ENCODE measurements at regions not wholly inside any gene's neighbourhood (a gene's known extent, or its start where the extent isn't known, plus 50 kb on each side); places are given as distances from the start of the nearest gene placed in this dataset.

DNA sequence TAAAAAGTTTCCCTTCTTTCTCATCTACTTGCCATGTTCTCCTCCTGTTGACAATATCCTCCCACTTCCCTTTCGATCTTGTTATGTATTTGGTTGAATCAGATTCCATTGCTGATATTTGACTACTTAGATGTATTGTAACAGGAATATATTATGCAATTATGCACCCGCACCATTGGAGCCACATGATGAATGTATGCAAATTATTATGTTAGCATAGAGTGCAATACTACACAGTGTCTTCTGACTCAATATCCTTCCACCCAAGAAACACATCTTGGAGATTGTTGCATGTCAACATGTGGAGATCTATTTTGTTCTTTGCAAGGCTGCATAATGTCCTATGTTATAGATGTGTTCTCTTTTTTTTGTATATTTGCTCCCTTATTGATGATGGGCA is 219.2 kb upstream of the RBFOX1 start:
- no peak overlapping the region for H3K4me3 ChIP-seq (ENCODE audit: low read length)
- DNase-seq (ENCODE audit: low read depth): no peak
- TF ChIP-seq, protein P1, sequence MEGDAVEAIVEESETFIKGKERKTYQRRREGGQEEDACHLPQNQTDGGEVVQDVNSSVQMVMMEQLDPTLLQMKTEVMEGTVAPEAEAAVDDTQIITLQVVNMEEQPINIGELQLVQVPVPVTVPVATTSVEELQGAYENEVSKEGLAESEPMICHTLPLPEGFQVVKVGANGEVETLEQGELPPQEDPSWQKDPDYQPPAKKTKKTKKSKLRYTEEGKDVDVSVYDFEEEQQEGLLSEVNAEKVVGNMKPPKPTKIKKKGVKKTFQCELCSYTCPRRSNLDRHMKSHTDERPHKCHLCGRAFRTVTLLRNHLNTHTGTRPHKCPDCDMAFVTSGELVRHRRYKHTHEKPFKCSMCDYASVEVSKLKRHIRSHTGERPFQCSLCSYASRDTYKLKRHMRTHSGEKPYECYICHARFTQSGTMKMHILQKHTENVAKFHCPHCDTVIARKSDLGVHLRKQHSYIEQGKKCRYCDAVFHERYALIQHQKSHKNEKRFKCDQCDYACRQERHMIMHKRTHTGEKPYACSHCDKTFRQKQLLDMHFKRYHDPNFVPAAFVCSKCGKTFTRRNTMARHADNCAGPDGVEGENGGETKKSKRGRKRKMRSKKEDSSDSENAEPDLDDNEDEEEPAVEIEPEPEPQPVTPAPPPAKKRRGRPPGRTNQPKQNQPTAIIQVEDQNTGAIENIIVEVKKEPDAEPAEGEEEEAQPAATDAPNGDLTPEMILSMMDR (IDR thresholded peaks at IDR 0.05; ENCODE audit: insufficient read depth, low read depth, low read length, missing control alignments): no peak

DNA sequence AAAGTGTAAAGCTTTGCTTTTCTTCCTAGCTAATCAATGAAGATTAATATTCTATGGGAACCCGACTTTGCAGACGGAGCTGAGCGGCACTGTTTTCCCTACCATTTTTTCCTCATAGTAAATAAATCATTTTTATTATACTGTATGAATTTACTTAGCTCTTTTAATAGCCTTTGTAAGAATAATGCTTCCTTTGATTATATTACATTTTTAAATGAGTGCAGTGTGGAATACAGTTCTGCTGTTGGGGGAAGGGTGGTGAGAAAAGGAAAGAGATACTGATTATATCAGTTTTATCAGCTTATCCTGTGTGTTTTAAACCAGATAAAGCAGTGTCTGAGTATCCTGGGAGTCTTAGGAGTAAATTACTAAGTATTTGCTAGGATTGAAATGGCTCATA is 221.4 kb upstream of the RBFOX1 start:
- DNase-seq (ENCODE audit: low read depth): no peak
- TF ChIP-seq, protein P1 (IDR thresholded peaks at IDR 0.05; ENCODE audit: insufficient read depth, low read depth, low read length, missing control alignments): no peak
- no peak overlapping the region for H3K4me3 ChIP-seq (ENCODE audit: low read length)

DNA sequence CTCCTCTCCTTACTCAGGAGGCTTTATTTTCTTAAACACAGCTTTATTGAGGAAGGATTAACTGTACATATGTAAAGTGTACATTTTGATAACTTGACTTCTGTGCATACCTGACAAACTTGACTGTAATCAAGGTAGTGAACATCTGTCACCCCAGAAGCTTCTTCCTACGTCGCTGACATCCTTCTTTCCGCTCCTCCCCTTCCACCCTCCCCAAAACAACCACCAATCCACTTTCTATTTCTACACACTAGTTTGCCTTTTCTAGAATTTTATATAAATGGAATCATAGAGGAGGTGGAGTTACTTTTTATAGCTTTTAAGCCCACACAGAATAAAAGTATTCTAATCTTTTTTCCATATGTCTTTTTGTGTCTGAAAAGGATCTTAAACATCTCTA is 225.2 kb upstream of the RBFOX1 start:
- no peak for DNase-seq (ENCODE audit: low read depth)
- TF ChIP-seq, protein P1 (IDR thresholded peaks at IDR 0.05; ENCODE audit: insufficient read depth, low read depth, low read length, missing control alignments): no peak
- H3K4me3 ChIP-seq (ENCODE audit: low read length): no peak overlapping the region

DNA sequence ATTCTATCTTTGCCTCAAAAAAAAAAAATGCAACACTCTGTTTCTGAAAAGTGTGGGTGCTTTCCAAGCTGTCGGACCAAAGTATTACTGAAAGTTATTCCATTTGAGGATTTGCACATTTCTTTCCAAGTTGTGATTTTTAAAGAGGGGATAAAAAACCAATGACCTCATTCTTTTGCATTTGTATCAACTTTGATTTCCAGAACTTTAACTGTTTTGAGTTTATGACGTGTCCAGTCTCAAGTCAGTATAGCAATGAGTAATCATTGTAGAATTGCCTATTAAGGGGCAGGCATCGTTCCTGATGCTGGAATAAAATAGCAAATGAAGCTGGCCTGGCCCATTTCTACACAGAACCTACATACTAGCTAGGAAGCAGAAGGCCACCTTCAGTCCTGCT is 229.6 kb upstream of the RBFOX1 start:
- no peak overlapping the region for H3K4me3 ChIP-seq (ENCODE audit: low read length)
- no peak for DNase-seq (ENCODE audit: low read depth)
- TF ChIP-seq, protein P1 (IDR thresholded peaks at IDR 0.05; ENCODE audit: insufficient read depth, low read depth, low read length, missing control alignments): no peak

DNA sequence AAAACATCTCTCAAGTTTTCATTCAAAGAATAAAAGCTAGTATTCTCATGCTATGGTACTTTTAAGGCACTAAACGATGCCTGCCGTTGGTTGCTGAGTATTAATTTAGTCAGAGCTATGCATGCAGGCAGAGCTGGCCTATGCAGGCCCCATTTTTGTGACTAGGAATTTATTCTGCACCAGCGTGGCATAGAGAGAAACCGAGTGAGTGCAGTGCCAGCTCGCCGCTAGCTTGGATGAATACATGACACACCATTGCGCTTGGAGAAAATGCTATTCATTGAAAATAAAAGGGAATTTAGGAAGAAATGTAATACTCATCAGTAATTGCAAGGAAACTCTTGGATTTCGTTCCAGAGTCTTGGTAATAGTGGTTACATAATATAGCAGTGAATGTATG is 231.6 kb upstream of the RBFOX1 start:
- DNase-seq (ENCODE audit: low read depth): no peak
- TF ChIP-seq, protein P1 (IDR thresholded peaks at IDR 0.05; ENCODE audit: insufficient read depth, low read depth, low read length, missing control alignments): no peak
- H3K4me3 ChIP-seq (ENCODE audit: low read length): no peak overlapping the region

DNA sequence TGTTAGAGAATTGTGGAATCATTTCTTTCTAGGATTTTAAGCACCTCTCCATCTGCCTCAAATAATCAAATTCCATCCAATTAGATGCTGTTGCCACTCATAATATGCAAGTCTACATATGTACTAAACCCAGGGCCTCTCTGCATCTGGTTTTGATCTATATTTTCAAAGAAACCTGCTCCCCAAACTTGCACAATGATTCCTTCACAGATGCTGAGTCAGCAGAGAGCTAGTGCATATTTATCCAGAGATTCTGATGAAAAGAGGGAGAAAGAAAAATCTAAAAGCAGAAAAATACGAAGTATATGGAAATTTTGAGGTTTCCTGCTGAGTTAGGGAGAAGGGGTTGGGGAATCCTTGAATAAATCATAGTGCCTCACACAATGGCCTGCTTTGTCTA is 235.1 kb upstream of the RBFOX1 start:
- TF ChIP-seq, protein P1 (IDR thresholded peaks at IDR 0.05; ENCODE audit: insufficient read depth, low read depth, low read length, missing control alignments): no peak
- H3K4me3 ChIP-seq (ENCODE audit: low read length): no peak overlapping the region
- no peak for DNase-seq (ENCODE audit: low read depth)

DNA sequence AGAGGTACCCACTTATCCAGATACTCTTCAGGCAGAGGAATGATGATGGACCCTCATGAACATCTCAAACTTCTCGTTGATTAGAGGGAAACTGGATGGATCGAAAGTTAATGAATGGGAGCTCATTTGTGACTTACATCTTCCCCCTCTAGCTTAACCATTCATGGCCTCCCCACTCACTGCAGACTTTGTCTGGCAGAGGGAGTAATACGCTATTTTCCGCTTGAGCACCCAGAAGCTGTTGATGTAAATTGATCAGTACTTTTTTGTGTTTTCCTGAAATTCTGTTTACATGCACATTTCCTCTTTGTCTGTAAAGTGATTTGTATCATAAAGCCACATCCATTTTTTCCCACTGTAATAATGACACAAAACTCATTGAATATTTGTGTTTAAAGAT is 239.1 kb upstream of the RBFOX1 start:
- H3K4me3 ChIP-seq (ENCODE audit: low read length): no peak overlapping the region
- DNase-seq (ENCODE audit: low read depth): no peak
- TF ChIP-seq, protein P1 (IDR thresholded peaks at IDR 0.05; ENCODE audit: insufficient read depth, low read depth, low read length, missing control alignments): no peak

Data from epithelial cell of esophagus (primary cell).